Breast epithelium (tissue), 3 donors: ENCODE measurements at regions not wholly inside any gene's neighbourhood (a gene's known extent, or its start where the extent isn't known, plus 50 kb on each side); places are given as distances from the start of the nearest gene placed in this dataset.

Source experiments
- CTCF ChIP-seq, 3 donors: fragments of 450-650 bp; IDR thresholded peaks; one replicate each; pipeline ENCODE4 v1.5.1; 2016 to 2017; ENCODE audit warnings: antibody characterized with exemption in 3 of 3, mild to moderate bottlenecking in 3 of 3, moderate library complexity in 3 of 3
- POLR2A ChIP-seq: fragments of 450-650 bp; IDR thresholded peaks from one replicate; pipeline ENCODE4 v1.6.1; 2016; ENCODE audit warnings: antibody characterized with exemption, mild to moderate bottlenecking, moderate library complexity
- POLR2AphosphoS5 ChIP-seq, 3 donors: sonication (generic); formaldehyde crosslinking; IDR thresholded peaks; one replicate each; pipeline ENCODE4 v1.6.1; 2017; ENCODE audit warnings: antibody characterized with exemption in 3 of 3

GRCh38 chr2:180625006-180625844 lies 355.2 kb upstream of the UBE2E3 start:
- TF ChIP-seq CTCF (IDR thresholded peaks at IDR 0.05) (no peak), POLR2AphosphoS5 (IDR thresholded peaks at IDR 0.05) (no peak), POLR2A (no peak)
